Mucosa of descending colon (tissue), 3 donors: ENCODE measurements at regions not wholly inside any gene's neighbourhood (a gene's known extent, or its start where the extent isn't known, plus 50 kb on each side); places are given as distances from the start of the nearest gene placed in this dataset.

Experiments used
- ATAC-seq: fragments of 200-7000 bp; cut with Tn5 transposase; one replicate; pipeline ENCODE4 v1.9.1; 2020; ENCODE audit warnings: mild to moderate bottlenecking, moderate library complexity
- DNase-seq, 3 donors: peaks; one replicate each; pipeline ENCODE4 v3.0.0-alpha.2; 2020
- H3K36me3 ChIP-seq: fragments of 200-600 bp; one replicate; pipeline ENCODE4 v1.8.0; 2021; ENCODE audit warnings: low read depth, mild to moderate bottlenecking
- H3K4me1 ChIP-seq: fragments of 200-600 bp; one replicate; pipeline ENCODE4 v1.8.0; 2021; ENCODE audit warnings: low read depth, mild to moderate bottlenecking
- H3K4me3 ChIP-seq: fragments of 200-600 bp; one replicate; pipeline ENCODE4 v1.8.0; 2021; ENCODE audit warnings: mild to moderate bottlenecking
- H3K9me3 ChIP-seq: fragments of 200-600 bp; one replicate; pipeline ENCODE4 v1.8.0; 2021; ENCODE audit warnings: mild to moderate bottlenecking
- CTCF ChIP-seq: fragments of 200-600 bp; IDR thresholded peaks from one replicate; pipeline ENCODE4 v1.8.0; 2022; ENCODE audit warnings: antibody characterized with exemption, mild to moderate bottlenecking
- intact Hi-C, 2 donors: fragments of 100-400 bp; cut with DNase I in 1 of 2; cut with micrococcal nuclease in 1 of 2; formaldehyde crosslinking; loops; one replicate each; pipeline versions ENCODE4 v1.11.0 to v1.11.1; 2022; cut with DNase I, micrococcal nuclease
- donor health status: DM: no; HTN: no; CAD: no; lungs with moderate emphysema.
- donor health status: DM: no; HTN: no; CAD: no.
- donor health status: DM: no; HTN: yes; CAD: no.

- no peak overlapping the region for H3K4me3 ChIP-seq
- no peak for ATAC-seq
- intact Hi-C loops: no loop called here
- H3K9me3 ChIP-seq: peaks cover 5% of the 10 kb centered on the region
- TF ChIP-seq CTCF: no peak
- no peak for DNase-seq
- no peaks in the 10 kb centered on the region for H3K36me3 ChIP-seq
- H3K4me1 ChIP-seq: peaks cover 3% of the 10 kb centered on the region
These were observed 137.9 kb downstream of the AEBP2 start for GRCh38 chr12:19577281-19577530.

GRCh38 chr12:19584732-19585131 lies 145.4 kb downstream of the AEBP2 start:
- DNase-seq (no peak), ATAC-seq (no peak)
- Histone ChIP-seq H3K4me3 (no peak overlapping the region), H3K9me3 (peaks cover 25% of the 10 kb centered on the region), H3K4me1 (no peaks in the 10 kb centered on the region), H3K36me3 (no peaks in the 10 kb centered on the region)
- intact Hi-C loops: no loop called here
- no peak for TF ChIP-seq CTCF

- H3K36me3 ChIP-seq: no peaks in the 10 kb centered on the region
- TF ChIP-seq CTCF: no peak
These were observed 149.7 kb downstream of the AEBP2 start for GRCh38 chr12:19588951-19589350.

GRCh38 chr12:19591951-19592350 lies 152.7 kb downstream of the AEBP2 start:
- no peak for DNase-seq
- no peak for TF ChIP-seq CTCF
- ATAC-seq: no peak

More at GRCh38 chr12:19588951-19589350, 149.7 kb downstream of the AEBP2 start:
- no peak for ATAC-seq
- Histone ChIP-seq H3K9me3 (peaks cover 3% of the 10 kb centered on the region), H3K4me1 (no peaks in the 10 kb centered on the region), H3K4me3 (no peak overlapping the region)
- intact Hi-C loops: no loop called here
- DNase-seq: no peak

GRCh38 chr12:19596434-19597166 lies 157.3 kb downstream of the AEBP2 start:
- H3K4me3 ChIP-seq: no peak overlapping the region
- no peaks in the 10 kb centered on the region for H3K36me3 ChIP-seq
- ATAC-seq (no peak), DNase-seq (no peak)
- no peaks in the 10 kb centered on the region for H3K9me3 ChIP-seq
- no peak for TF ChIP-seq CTCF
- intact Hi-C loops: no loop called here
- no peaks in the 10 kb centered on the region for H3K4me1 ChIP-seq

More at GRCh38 chr12:19591951-19592350, 152.7 kb downstream of the AEBP2 start:
- Histone ChIP-seq H3K9me3 (no peaks in the 10 kb centered on the region), H3K4me3 (no peak overlapping the region), H3K4me1 (no peaks in the 10 kb centered on the region), H3K36me3 (no peaks in the 10 kb centered on the region)
- intact Hi-C loops: no loop called here
